ENCODE measurements at regions not wholly inside any gene's neighbourhood (a gene's known extent, or its start where the extent isn't known, plus 50 kb on each side); places are given as distances from the start of the nearest gene placed in this dataset.

- peak; percentile 49 for DNase-seq
Observed at GRCh38 chr5:173744551-173744950, 128.1 kb upstream of the BOD1 start.

- no peak for DNase-seq
Observed at GRCh38 chr5:173745123-173745522, 128.7 kb upstream of the BOD1 start.

- DNase-seq: no peak
Observed at GRCh38 chr5:173745557-173745956, 129.1 kb upstream of the BOD1 start.

- no peak for DNase-seq
Observed at GRCh38 chr5:173746047-173746646, 129.7 kb upstream of the BOD1 start.

- DNase-seq: no peak
Observed at GRCh38 chr5:173747876-173748275, 131.4 kb upstream of the BOD1 start.

GRCh38 chr5:173750538-173751265 lies 134.3 kb upstream of the BOD1 start:
- DNase-seq: no peak

GRCh38 chr5:173751266-173751600 lies 134.8 kb upstream of the BOD1 start:
- DNase-seq: no peak

- no peak for DNase-seq
Observed at GRCh38 chr5:173752653-173753052, 135.5 kb upstream of the CPEB4 start.

GRCh38 chr5:173753307-173754168 lies 134.6 kb upstream of the CPEB4 start:
- peak; percentile 78 for DNase-seq

GRCh38 chr5:173755319-173755718 lies 132.8 kb upstream of the CPEB4 start:
- DNase-seq: no peak

GRCh38 chr5:173757403-173758209 lies 130.5 kb upstream of the CPEB4 start:
- DNase-seq: no peak

- no peak for DNase-seq
Observed at GRCh38 chr5:173758676-173759075, 129.5 kb upstream of the CPEB4 start.

- no peak for DNase-seq
Observed at GRCh38 chr5:173759691-173760090, 128.5 kb upstream of the CPEB4 start.

GRCh38 chr5:173760461-173761177 lies 127.5 kb upstream of the CPEB4 start:
- no peak for DNase-seq

- no peak for DNase-seq
Observed at GRCh38 chr5:173761178-173761513, 127.0 kb upstream of the CPEB4 start.

- DNase-seq: no peak
Observed at GRCh38 chr5:173762045-173762444, 126.1 kb upstream of the CPEB4 start.

GRCh38 chr5:173762930-173763329 lies 125.2 kb upstream of the CPEB4 start:
- DNase-seq: no peak

- DNase-seq: no peak
Observed at GRCh38 chr5:173763410-173763809, 124.7 kb upstream of the CPEB4 start.

GRCh38 chr5:173764332-173765028 lies 123.7 kb upstream of the CPEB4 start:
- peak; percentile 66 for DNase-seq

GRCh38 chr5:173765029-173765644 lies 123.0 kb upstream of the CPEB4 start:
- no peak for DNase-seq

GRCh38 chr5:173765661-173766060 lies 122.5 kb upstream of the CPEB4 start:
- no peak for DNase-seq

Data from right hindlimb (tissue), 1 donor.